Thymus (tissue), 11 donors: ENCODE measurements at regions not wholly inside any gene's neighbourhood (a gene's known extent, or its start where the extent isn't known, plus 50 kb on each side); places are given as distances from the start of the nearest gene placed in this dataset.
"Not testable (repeated sequence)": the region's sequence is repeated elsewhere in the genome, so short reads cannot be mapped to it uniquely, and the experiment has no call there.

ENCODE experiments used
- DNase-seq, 9 donors: peaks; one replicate each; pipeline ENCODE4 v3.0.0-alpha.2; 2013; ENCODE audit warnings: low spot score in 9 of 9, low read depth in 6 of 9, missing footprints in 1 of 9
- H3K27ac ChIP-seq, 2 donors: one replicate each; pipeline ENCODE4 v1.5.1; 2013; ENCODE audit warnings: control low read depth in 1 of 2, low read depth in 1 of 2, low read length in 1 of 2, mild to moderate bottlenecking in 1 of 2, moderate library complexity in 1 of 2
- H3K27me3 ChIP-seq, 2 donors: one replicate each; pipeline ENCODE4 v1.5.1; 2013; ENCODE audit warnings: low read length in 1 of 2; ENCODE audit not compliant: control insufficient read depth in 2 of 2, insufficient read depth in 1 of 2
- H3K36me3 ChIP-seq, 2 donors: one replicate each; pipeline ENCODE4 v1.5.1; 2013; ENCODE audit warnings: low read length in 1 of 2, mild to moderate bottlenecking in 1 of 2, moderate library complexity in 1 of 2; ENCODE audit not compliant: control insufficient read depth in 2 of 2, insufficient read depth in 2 of 2
- H3K4me1 ChIP-seq, 2 donors: one replicate each; pipeline ENCODE4 v1.5.1; 2013; ENCODE audit warnings: low read length in 2 of 2; ENCODE audit not compliant: control insufficient read depth in 2 of 2, insufficient read depth in 2 of 2
- H3K4me3 ChIP-seq, 2 donors: one replicate each; pipeline ENCODE4 v1.5.1; 2013; ENCODE audit warnings: low read length in 2 of 2, control low read depth in 1 of 2, mild to moderate bottlenecking in 1 of 2
- H3K9me3 ChIP-seq, 2 donors: one replicate each; pipeline ENCODE4 v1.5.1; 2013; ENCODE audit warnings: low read length in 1 of 2, mild to moderate bottlenecking in 1 of 2; ENCODE audit not compliant: control insufficient read depth in 2 of 2, insufficient read depth in 1 of 2
- WGBS: extraction: QIAGEN DNeasy Blood & Tissue Kit; methylation state at CpG from one replicate; pipeline ENCODE4 v1.1.7; 2013; 5-methylcytosine and 5-hydroxymethylcytosine counted together
- donor health status: healthy.

DNA sequence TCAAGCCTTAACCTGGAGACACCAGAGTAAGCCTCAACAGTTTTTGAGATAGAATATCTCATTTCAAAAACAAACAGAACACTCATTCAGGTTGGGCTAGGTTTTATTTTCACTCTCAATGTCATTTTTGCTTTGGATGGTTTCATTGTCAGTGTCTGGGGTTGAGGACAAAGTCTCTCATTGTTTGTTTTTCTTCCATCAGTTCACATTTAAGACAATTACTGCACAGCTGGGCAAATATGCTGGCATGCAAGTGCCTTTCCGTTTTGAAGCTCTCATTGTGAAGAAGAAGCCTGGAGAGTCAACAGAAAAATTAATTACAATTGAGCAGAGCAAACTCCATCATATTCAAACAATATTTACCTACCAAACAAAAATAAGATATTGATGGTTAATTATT is 1050.0 kb downstream of the TBL1XR1 start:
- no peaks in the 10 kb centered on the region for H3K27me3 ChIP-seq
- no peak overlapping the region for H3K27ac ChIP-seq
- peaks cover 0 to 2% of the 10 kb centered on the region in 2 donors for H3K9me3 ChIP-seq
- no peaks in the 10 kb centered on the region for H3K4me1 ChIP-seq
- DNase-seq, result no peak
- H3K36me3 ChIP-seq, result no peaks in the 10 kb centered on the region
- 79% methylated on average over 1 of the region's 1 CpG for WGBS
- H3K4me3 ChIP-seq, result no peak overlapping the region

- WGBS, result 94% methylated on average over 1 of the region's 1 CpG
- no peak overlapping the region for H3K4me3 ChIP-seq
- no peaks in the 10 kb centered on the region for H3K9me3 ChIP-seq
- H3K27ac ChIP-seq, result no peak overlapping the region
- H3K36me3 ChIP-seq, result no peaks in the 10 kb centered on the region
- no peak for DNase-seq
- H3K4me1 ChIP-seq, result no peaks in the 10 kb centered on the region
- H3K27me3 ChIP-seq, result no peaks in the 10 kb centered on the region
Observed at GRCh38 chr3:176141837-176142236, 1055.4 kb downstream of the TBL1XR1 start.

- no peak for DNase-seq
- no peak overlapping the region for H3K4me3 ChIP-seq
- H3K27me3 ChIP-seq, result no peaks in the 10 kb centered on the region
- H3K4me1 ChIP-seq, result no peaks in the 10 kb centered on the region
- WGBS, result 89% methylated on average over 2 of the region's 2 CpGs
- no peak overlapping the region for H3K27ac ChIP-seq
- H3K9me3 ChIP-seq, result peaks cover 0 to 3% of the 10 kb centered on the region in 2 donors
- no peaks in the 10 kb centered on the region for H3K36me3 ChIP-seq
Observed at GRCh38 chr3:176120507-176120906, 1076.8 kb downstream of the TBL1XR1 start.

DNA sequence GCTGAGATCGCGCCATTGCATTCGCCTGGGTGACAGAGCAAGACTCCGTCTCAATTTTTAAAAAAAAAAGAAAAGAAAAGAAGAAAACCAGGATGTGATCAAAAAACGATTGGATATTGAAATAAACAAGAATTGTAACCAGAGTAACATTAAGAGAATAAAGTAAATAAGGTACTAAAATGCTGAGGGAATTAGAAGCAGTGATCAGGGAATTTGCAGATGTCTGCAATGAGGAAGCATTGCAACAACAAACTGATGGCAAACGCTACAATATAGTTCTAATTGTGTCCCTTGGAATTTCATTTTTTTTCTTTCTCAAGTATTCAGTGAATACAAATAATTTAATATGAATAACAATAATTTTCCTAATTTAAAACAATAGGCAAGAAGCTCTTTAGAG is 1077.5 kb downstream of the TBL1XR1 start:
- DNase-seq, result no peak
- peaks cover 0 to 3% of the 10 kb centered on the region in 2 donors for H3K9me3 ChIP-seq
- no peaks in the 10 kb centered on the region for H3K4me1 ChIP-seq
- WGBS, result 93% methylated on average over 6 of the region's 6 CpGs
- H3K27me3 ChIP-seq, result no peaks in the 10 kb centered on the region
- H3K4me3 ChIP-seq, result no peak overlapping the region
- no peaks in the 10 kb centered on the region for H3K36me3 ChIP-seq
- H3K27ac ChIP-seq, result no peak overlapping the region

DNA sequence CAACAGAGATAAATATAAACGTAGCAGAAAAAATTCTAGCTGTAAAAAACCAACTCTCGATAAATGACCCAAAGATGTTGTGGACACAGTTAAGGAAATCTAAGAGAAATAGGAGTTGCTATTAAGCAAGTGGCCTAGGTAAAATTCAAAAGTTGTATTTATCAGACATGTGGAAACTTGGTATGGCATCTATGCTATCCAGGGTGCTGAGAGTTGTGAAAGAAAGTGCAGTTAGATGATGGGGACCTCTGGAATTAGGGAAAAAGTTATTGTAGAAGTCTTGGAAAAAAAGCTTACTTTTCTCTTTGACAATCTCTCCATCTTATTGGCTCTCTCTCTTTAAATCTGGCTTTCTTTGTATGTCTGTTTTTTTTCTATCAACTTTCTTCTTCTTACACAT is 1090.9 kb downstream of the TBL1XR1 start:
- no peak overlapping the region for H3K4me3 ChIP-seq
- H3K9me3 ChIP-seq, result no peaks in the 10 kb centered on the region
- 91% methylated on average over 2 of the region's 2 CpGs for WGBS
- H3K36me3 ChIP-seq, result no peaks in the 10 kb centered on the region
- no peak for DNase-seq
- no peak overlapping the region for H3K27ac ChIP-seq
- no peaks in the 10 kb centered on the region for H3K4me1 ChIP-seq
- no peaks in the 10 kb centered on the region for H3K27me3 ChIP-seq

DNA sequence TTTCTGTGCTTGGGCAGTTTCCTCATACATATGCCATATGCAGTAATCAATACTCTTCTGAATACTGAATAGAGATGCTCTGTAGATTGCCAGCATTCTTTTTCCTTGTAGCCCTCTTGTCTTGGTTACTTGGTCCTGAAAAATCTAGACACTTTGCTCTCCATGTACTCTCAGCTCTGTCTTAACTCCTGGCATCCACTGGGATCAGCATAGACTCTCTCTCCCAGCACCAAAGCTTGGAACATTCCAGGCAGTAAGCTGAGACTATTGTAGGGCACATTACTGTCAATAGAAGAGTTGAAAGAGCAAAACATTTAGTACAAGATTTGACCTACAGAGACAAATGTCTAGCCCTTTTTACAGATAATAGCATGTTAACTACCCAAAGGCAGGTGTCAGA is 1100.3 kb downstream of the TBL1XR1 start:
- Histone ChIP-seq H3K9me3 (peaks cover 0 to 1% of the 10 kb centered on the region in 2 donors), H3K4me1 (no peaks in the 10 kb centered on the region), H3K27ac (no peak overlapping the region), H3K4me3 (no peak overlapping the region), H3K36me3 (no peaks in the 10 kb centered on the region), H3K27me3 (no peaks in the 10 kb centered on the region)
- DNase-seq, result no peak

- H3K36me3 ChIP-seq, H3K4me3 ChIP-seq, DNase-seq, H3K27ac ChIP-seq, H3K4me1 ChIP-seq, H3K9me3 ChIP-seq, H3K27me3 ChIP-seq: not testable (repeated sequence)
- WGBS, result 71% methylated on average over 1 of the region's 1 CpG
Observed at GRCh38 chr3:176093892-176094291, 1103.4 kb downstream of the TBL1XR1 start.

GRCh38 chr3:176090727-176091126 is 1106.6 kb downstream of the TBL1XR1 start:
- WGBS, result 80% methylated on average over 3 of the region's 3 CpGs
- H3K4me1 ChIP-seq, result no peaks in the 10 kb centered on the region
- H3K36me3 ChIP-seq, result no peaks in the 10 kb centered on the region
- no peak overlapping the region for H3K27ac ChIP-seq
- no peaks in the 10 kb centered on the region for H3K27me3 ChIP-seq
- H3K4me3 ChIP-seq, result no peak overlapping the region
- DNase-seq, result no peak
- H3K9me3 ChIP-seq, result no peaks in the 10 kb centered on the region

GRCh38 chr3:176088962-176089383 is 1108.3 kb downstream of the TBL1XR1 start:
- H3K4me3 ChIP-seq, result no peak overlapping the region
- H3K9me3 ChIP-seq, result no peaks in the 10 kb centered on the region
- WGBS, result 95% methylated on average over 3 of the region's 3 CpGs
- no peaks in the 10 kb centered on the region for H3K4me1 ChIP-seq
- H3K27me3 ChIP-seq, result no peaks in the 10 kb centered on the region
- DNase-seq, result no peak
- no peaks in the 10 kb centered on the region for H3K36me3 ChIP-seq
- H3K27ac ChIP-seq, result no peak overlapping the region

GRCh38 chr3:176087066-176087697 is 1110.1 kb downstream of the TBL1XR1 start:
- Histone ChIP-seq H3K9me3 (no peaks in the 10 kb centered on the region), H3K36me3 (no peaks in the 10 kb centered on the region), H3K27me3 (no peaks in the 10 kb centered on the region), H3K4me1 (no peaks in the 10 kb centered on the region), H3K4me3 (no peak overlapping the region), H3K27ac (no peak overlapping the region)
- no peak for DNase-seq
- 63% methylated on average over 2 of the region's 2 CpGs for WGBS
